ELF-1 (cell line): ENCODE measurements at regions not wholly inside any gene's neighbourhood (a gene's known extent, or its start where the extent isn't known, plus 50 kb on each side); places are given as distances from the start of the nearest gene placed in this dataset.
"Not testable (repeated sequence)": the region's sequence is repeated elsewhere in the genome, so short reads cannot be mapped to it uniquely, and the experiment has no call there.

ENCODE experiments used
- DNase-seq: peaks from one replicate; pipeline ENCODE4 v3.0.0-alpha.2; 2016; ENCODE audit warnings: low read depth, low spot score

- no peak for DNase-seq
These were observed 270.1 kb upstream of the ARSJ start for GRCh38 chr4:114249561-114249960.

- DNase-seq = no peak
These were observed 270.5 kb upstream of the ARSJ start for GRCh38 chr4:114249976-114250375.

GRCh38 chr4:114250439-114250891 lies 271.0 kb upstream of the ARSJ start:
- no peak for DNase-seq

GRCh38 chr4:114251020-114251419 lies 271.6 kb upstream of the ARSJ start:
- no peak for DNase-seq

- DNase-seq = no peak
These were observed 273.1 kb upstream of the ARSJ start for GRCh38 chr4:114252499-114252898.

GRCh38 chr4:114257501-114257900 lies 278.1 kb upstream of the ARSJ start:
- no peak for DNase-seq

- not testable (repeated sequence) for DNase-seq
These were observed 283.0 kb upstream of the ARSJ start for GRCh38 chr4:114262421-114262820.

- DNase-seq = no peak
These were observed 283.8 kb upstream of the ARSJ start for GRCh38 chr4:114263233-114263632.

- no peak for DNase-seq
These were observed 285.0 kb upstream of the ARSJ start for GRCh38 chr4:114264452-114264851.

GRCh38 chr4:114264877-114265291 lies 285.4 kb upstream of the ARSJ start:
- DNase-seq = no peak

GRCh38 chr4:114265342-114265741 lies 285.9 kb upstream of the ARSJ start:
- DNase-seq = no peak

- no peak for DNase-seq
These were observed 288.5 kb upstream of the ARSJ start for GRCh38 chr4:114267976-114268375.

GRCh38 chr4:114271031-114271430 lies 291.6 kb upstream of the ARSJ start:
- no peak for DNase-seq

- no peak for DNase-seq
These were observed 292.8 kb upstream of the ARSJ start for GRCh38 chr4:114272226-114272625.

GRCh38 chr4:114273238-114273637 lies 293.8 kb upstream of the ARSJ start:
- no peak for DNase-seq

- no peak for DNase-seq
These were observed 298.2 kb upstream of the ARSJ start for GRCh38 chr4:114277690-114278089.

- no peak for DNase-seq
These were observed 299.6 kb upstream of the ARSJ start for GRCh38 chr4:114279066-114279465.

GRCh38 chr4:114279711-114280110 lies 300.3 kb upstream of the ARSJ start:
- no peak for DNase-seq

- no peak for DNase-seq
These were observed 301.2 kb upstream of the ARSJ start for GRCh38 chr4:114280645-114281044.

GRCh38 chr4:114281164-114281960 lies 301.9 kb upstream of the ARSJ start:
- DNase-seq = no peak

GRCh38 chr4:114282937-114283336 lies 303.5 kb upstream of the ARSJ start:
- no peak for DNase-seq

- no peak for DNase-seq
These were observed 305.2 kb upstream of the ARSJ start for GRCh38 chr4:114284629-114285028.

GRCh38 chr4:114286262-114286810 lies 306.9 kb upstream of the ARSJ start:
- no peak for DNase-seq
